AG10803 (cell line): ENCODE measurements at regions not wholly inside any gene's neighbourhood (a gene's known extent, or its start where the extent isn't known, plus 50 kb on each side); places are given as distances from the start of the nearest gene placed in this dataset.

ENCODE experiments used
- DNase-seq: peaks from one replicate; pipeline ENCODE4 v3.0.0; 2010; ENCODE audit warnings: low read depth
- H3K4me3 ChIP-seq: 2 replicates; pipeline ENCODE4 v1.5.1; 2011; ENCODE audit warnings: mild to moderate bottlenecking, low read length, control low read depth
- TF ChIP-seq, protein P1 (sequence below): conservative IDR thresholded peaks from 2 replicates; pipeline ENCODE4 v1.5.1; 2011; ENCODE audit warnings: mild to moderate bottlenecking, low read length, control low read depth, inconsistent platforms

DNA sequence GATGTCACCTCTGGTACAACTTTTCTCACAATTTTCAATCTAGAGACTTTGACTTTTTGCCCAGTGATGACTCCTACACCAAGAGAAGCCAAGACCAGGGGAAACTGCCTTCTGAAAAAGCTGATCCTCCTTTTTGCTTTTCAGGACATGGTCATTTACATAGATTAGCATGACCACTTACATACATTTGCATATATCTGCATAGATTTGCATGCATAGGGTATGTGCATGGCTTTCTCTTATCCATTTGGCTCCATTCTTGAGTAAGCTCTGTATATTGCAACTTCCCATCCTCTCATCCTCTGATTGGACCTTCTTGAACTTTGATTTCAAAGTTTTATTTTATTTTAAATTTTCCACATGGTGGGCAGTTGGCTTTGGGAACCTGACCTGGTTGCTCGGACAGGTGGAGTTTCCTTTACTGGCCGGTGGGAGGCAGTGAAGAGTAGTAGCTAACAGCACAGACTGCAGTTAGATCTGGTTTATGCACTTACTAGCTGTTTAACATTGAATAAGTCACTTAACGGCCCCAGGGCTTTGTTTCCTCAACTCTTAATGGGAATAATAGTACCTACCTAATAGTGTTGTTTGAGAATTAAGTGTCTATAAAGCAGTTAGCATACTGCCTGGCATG, 92.9 kb downstream of the GPR139 start:
- DNase-seq, result no peak
- TF ChIP-seq, protein P1, sequence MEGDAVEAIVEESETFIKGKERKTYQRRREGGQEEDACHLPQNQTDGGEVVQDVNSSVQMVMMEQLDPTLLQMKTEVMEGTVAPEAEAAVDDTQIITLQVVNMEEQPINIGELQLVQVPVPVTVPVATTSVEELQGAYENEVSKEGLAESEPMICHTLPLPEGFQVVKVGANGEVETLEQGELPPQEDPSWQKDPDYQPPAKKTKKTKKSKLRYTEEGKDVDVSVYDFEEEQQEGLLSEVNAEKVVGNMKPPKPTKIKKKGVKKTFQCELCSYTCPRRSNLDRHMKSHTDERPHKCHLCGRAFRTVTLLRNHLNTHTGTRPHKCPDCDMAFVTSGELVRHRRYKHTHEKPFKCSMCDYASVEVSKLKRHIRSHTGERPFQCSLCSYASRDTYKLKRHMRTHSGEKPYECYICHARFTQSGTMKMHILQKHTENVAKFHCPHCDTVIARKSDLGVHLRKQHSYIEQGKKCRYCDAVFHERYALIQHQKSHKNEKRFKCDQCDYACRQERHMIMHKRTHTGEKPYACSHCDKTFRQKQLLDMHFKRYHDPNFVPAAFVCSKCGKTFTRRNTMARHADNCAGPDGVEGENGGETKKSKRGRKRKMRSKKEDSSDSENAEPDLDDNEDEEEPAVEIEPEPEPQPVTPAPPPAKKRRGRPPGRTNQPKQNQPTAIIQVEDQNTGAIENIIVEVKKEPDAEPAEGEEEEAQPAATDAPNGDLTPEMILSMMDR, result peak; percentile 27
- H3K4me3 ChIP-seq, result no peak overlapping the region

GRCh38 chr16:19979638-19980037, 94.1 kb downstream of the GPR139 start:
- DNase-seq, result no peak
- TF ChIP-seq, protein P1, result no peak

DNA sequence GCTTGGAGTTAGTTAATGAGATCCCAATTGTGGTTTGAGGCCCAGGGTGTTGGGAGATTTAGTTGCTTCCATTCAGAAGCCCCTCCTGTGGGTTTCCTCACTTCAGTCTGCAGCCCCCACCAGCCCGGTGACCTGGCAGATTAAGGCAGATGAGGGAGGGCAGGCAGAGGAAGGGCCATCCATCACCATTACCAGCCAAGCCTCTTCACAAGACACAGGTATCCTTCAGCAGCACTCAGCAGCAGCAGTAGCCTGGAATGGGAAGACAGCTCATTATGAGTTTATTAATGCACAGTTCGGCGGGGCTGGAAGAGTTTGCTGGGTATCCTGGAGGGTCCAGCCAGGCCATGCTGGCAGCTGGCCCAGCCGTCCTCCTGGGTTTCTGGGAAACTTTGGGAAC, 90.0 kb upstream of the GPRC5B start:
- TF ChIP-seq, protein P1, result no peak

More at GRCh38 chr16:19979638-19980037, 94.1 kb downstream of the GPR139 start:
- H3K4me3 ChIP-seq, result no peak overlapping the region

GRCh38 chr16:19972111-19972510, 87.5 kb upstream of the GPRC5B start:
- no peak for DNase-seq
- TF ChIP-seq, protein P1, result no peak
- no peak overlapping the region for H3K4me3 ChIP-seq

More for the DNA sequence above, 90.0 kb upstream of the GPRC5B start:
- no peak overlapping the region for H3K4me3 ChIP-seq
- DNase-seq, result no peak

DNA sequence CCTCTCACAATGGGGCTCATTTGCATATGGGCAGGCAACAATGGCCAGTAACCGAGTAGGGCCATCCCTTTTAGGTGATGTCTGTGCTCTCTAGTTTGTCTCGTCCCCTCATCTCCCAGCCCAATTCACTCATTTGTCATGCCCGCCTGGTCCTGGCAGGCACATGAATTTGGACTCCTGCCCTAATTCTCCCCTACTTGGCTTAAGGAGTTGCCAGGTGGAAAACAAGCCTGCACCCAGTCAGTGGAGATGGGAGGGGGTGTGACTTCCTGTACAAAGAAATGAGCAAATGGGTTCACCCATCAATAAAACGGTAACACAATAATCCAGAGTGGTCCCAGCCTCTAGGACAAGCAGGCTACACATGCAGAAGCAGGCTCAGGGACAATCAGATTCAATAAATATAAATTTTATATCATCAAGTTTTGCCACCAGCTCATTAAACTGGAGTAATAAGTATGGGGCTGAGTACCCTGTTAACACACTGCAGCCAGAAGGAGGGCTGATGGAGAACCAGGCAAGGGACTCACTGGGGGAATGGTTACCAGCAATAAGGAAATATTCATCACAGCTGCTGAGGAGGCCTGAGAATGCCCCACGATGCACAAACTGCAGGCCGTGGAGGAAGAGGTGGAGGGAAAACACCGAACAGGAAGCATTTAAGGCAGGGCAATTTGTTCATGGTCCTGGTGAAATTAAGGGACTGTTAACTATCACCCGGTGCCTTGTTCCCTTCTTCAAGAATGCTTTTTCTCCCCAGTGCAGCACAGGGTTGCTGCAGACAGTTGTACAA, 84.4 kb upstream of the GPRC5B start:
- TF ChIP-seq, protein P1, result no peak
- no peak for DNase-seq
- no peak overlapping the region for H3K4me3 ChIP-seq

DNA sequence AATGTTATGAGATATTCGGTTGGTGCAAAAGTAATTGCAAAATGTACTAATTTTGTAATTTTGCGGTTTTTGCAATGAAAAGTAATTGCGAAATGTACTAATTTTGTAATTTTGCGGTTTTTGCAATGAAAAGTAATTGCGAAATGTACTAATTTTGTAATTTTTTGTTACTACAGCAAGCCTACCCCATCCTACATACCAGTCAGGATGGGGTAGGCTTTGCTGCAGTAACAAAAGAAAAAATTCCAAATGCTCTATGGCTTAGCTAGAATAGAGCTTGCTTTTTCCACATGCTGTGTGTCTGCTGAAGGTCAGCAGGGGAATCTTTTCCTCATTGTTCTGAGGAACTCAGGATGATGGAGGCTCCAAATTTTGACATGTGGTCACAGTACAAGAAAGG, 83.3 kb upstream of the GPRC5B start:
- H3K4me3 ChIP-seq, result no peak overlapping the region
- DNase-seq, result no peak
- TF ChIP-seq, protein P1, result no peak

GRCh38 chr16:19967561-19967960, 82.9 kb upstream of the GPRC5B start:
- TF ChIP-seq, protein P1, result no peak
- DNase-seq, result no peak

More at GRCh38 chr16:19967561-19967960, 82.9 kb upstream of the GPRC5B start:
- no peak overlapping the region for H3K4me3 ChIP-seq
